SH-SY5Y (cell line): ENCODE measurements at regions not wholly inside any gene's neighbourhood (a gene's known extent, or its start where the extent isn't known, plus 50 kb on each side); places are given as distances from the start of the nearest gene placed in this dataset.

ENCODE experiments used
- GATA2 ChIP-seq: IDR thresholded peaks from 2 replicates; pipeline ENCODE4 v1.6.1; 2011; ENCODE audit warnings: mild to moderate bottlenecking, low read depth, low read length
- GATA3 ChIP-seq: IDR thresholded peaks from 2 replicates; pipeline ENCODE4 v1.6.1; 2011; ENCODE audit warnings: low read depth, mild to moderate bottlenecking, low read length, moderate library complexity

DNA sequence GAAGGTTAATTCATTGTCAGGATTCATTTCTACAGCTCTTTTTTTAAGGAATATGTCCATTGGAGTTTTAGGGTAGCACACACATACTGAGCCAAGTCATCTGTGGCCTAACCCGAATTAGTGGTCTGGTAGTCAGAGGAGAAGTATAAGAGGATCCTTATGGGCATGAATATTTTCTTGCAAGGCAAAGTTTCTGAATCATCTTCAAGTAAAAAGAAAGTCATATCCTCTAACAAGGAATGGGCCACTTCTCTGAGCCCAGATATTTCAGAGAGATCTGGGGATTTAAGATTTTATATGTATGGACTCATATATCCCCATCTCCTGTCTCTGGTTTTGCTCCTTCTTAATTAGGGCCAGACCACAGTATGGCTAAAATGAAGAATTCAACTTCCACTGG is 99.2 kb upstream of the CDH8 start:
- no peak for TF ChIP-seq GATA2
- TF ChIP-seq GATA3: no peak

DNA sequence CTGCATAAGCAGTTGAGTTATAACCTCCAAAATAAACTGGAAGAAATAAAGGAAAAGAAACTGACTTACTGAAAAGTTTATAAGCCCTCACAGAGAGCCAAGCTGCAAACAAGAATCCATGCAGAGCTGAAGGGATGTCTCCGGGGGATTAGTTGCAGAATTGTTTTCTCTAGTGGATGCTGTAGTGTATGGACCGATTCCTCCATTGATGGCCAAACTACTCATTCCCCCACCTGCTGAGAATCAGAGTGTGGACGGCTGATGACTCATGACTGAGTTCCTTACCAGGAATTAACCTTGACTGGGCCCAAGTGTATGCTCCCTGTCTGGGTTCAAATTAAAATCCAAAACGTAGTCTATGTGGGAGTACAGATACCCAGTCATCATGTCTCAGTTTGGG is 93.9 kb upstream of the CDH8 start:
- TF ChIP-seq GATA3 (no peak), GATA2 (no peak)

DNA sequence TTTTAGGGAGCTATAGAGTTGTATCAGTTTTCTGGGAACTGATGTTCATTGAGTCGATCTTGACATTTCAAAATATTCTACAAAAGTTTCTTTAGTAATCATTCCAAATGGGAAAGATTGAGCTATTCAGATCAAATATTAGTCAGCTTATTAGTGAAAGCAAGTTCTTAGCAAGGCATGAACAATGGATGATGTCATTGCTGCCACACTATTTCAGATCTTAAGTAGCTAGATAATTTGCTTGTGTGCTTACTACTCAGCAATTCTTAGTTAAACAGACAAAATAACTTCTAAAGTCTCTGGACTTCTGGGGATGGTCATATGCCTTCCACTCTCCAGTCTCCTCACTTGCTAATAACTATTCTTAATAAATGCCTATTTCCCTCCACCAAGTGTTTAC is 69.0 kb upstream of the CDH8 start:
- no peak for TF ChIP-seq GATA3
- TF ChIP-seq GATA2: no peak

DNA sequence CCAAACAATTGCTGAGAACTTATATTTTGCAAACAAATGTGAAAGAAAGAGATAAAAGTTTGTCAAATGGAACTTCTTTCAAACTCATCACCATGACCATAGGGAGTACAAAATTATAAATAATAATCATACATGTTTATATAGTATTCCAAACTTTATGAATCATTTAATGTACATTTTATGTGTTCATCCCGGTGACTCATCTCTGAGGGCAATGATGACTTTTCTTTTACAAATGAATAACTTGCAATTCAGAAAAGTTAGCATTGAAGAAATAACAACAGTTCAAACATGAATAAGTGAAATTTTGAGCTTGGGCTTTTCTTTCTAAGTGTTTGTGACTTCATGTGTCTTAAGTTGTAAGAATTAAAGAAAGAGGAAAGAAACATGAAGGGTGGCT is 66.3 kb upstream of the CDH8 start:
- TF ChIP-seq GATA3 (no peak), GATA2 (no peak)

DNA sequence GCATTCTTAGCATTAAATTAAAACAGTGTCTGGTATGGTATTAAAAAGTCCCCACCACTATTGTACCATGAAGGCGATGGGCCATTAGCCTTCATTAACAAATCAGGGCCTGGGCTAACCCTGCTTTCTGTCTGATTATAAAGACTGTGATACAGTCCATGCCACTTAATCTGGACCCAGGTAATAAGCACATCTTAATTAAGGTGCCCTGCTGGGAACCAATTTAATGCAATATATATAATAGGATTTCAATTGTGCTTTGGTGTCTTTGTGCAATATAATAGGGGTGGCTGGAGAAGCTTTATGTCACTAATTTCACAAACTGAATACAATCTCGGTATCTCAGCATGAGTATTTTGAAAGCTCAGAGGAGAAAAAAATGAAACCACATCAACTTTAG is 64.4 kb upstream of the CDH8 start:
- TF ChIP-seq GATA2 (no peak), GATA3 (no peak)

DNA sequence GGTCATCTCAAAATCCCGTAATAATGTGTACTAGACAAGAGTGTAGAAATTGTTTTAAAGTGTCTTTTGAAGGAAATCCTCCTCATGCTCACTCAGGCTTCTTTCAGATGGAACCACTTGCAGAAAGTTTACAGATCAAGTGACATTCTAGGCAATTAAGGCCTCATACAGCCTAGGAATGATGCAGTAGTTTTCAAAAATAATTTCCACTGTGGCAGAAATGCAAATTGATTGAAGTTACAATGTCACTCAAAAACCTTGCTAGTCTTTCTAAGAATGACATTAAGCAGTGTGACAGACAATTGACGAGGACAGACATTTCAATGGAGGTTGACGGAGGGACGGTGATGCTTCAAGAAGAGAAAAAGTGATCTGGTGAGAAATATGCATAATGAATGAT is 53.5 kb upstream of the CDH8 start:
- TF ChIP-seq GATA2 (no peak), GATA3 (no peak)

DNA sequence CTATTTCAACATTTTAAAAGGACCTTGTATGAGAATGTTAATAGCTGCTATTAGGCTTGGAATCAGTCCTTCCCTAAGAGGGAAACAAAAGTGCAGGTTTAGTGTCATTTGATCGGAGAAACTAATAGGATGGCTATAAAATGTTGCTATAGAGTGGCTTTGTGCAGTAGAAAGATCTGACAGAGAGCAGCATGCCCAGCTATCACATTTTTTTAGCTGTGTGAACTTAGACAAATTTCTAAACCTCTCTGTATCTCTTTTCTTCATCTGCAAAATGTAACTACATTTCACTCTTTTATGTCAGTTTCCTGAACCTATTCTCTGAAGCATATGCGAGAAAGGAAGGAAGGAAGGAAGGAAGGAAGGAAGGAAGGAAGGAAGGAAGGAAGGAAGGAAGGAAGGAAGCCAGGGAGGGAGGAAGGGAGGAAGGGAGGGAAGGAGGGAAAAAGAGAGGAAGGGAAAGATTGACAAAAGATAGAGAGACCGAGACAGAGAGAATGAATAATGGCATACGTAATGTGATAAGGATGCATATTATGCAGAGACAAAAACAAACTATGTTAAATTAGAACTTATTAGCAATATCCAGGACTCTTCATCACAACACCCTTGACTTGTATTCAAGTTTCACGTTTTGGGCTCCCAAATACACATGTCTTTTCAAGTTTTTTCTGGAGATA is 52.6 kb upstream of the CDH8 start:
- TF ChIP-seq GATA2 (no peak), GATA3 (no peak)
